ENCODE measurements at regions not wholly inside any gene's neighbourhood (a gene's known extent, or its start where the extent isn't known, plus 50 kb on each side); places are given as distances from the start of the nearest gene placed in this dataset.
"Not testable (repeated sequence)": the region's sequence is repeated elsewhere in the genome, so short reads cannot be mapped to it uniquely, and the experiment has no call there.

DNA sequence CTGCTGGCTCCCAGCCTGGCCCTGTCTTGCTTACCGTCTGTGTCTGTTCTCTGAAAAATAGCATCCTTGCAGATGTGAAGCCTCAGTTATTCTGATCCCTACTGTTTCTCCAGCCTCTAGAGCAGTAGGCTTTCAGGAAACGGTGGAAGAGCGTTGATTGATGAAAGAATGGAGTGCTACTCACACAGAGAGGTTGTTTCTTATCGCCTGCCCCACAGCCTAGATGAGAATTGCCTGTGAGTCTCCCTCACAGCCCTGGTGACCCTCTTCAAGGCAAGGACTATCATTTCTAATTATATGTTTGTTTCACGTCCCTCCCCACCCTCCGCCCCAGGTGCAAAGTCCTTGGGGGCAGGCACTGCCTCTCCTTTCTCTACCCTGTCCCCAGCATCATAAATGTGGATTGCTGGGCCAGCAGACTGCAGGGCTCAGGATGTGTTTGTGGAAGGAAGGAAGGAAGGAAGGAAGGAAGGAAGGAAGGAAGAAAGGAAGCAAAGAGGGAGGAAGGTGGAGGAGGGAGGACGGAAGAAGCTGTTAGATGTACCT is 575.3 kb upstream of the B3GAT1 start:
- no peak for TF ChIP-seq EP300 (IDR thresholded peaks at IDR 0.05)
- no peak for TF ChIP-seq POLR2AphosphoS5 (IDR thresholded peaks at IDR 0.05)
- no peak for TF ChIP-seq POLR2A (IDR thresholded peaks at IDR 0.05; ENCODE audit: low read depth)
- TF ChIP-seq, protein P1, sequence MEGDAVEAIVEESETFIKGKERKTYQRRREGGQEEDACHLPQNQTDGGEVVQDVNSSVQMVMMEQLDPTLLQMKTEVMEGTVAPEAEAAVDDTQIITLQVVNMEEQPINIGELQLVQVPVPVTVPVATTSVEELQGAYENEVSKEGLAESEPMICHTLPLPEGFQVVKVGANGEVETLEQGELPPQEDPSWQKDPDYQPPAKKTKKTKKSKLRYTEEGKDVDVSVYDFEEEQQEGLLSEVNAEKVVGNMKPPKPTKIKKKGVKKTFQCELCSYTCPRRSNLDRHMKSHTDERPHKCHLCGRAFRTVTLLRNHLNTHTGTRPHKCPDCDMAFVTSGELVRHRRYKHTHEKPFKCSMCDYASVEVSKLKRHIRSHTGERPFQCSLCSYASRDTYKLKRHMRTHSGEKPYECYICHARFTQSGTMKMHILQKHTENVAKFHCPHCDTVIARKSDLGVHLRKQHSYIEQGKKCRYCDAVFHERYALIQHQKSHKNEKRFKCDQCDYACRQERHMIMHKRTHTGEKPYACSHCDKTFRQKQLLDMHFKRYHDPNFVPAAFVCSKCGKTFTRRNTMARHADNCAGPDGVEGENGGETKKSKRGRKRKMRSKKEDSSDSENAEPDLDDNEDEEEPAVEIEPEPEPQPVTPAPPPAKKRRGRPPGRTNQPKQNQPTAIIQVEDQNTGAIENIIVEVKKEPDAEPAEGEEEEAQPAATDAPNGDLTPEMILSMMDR (IDR thresholded peaks at IDR 0.05), result no peak
- DNase-seq (ENCODE audit: extremely low spot score), result peak; percentile 64
- intact Hi-C loops (cut with DNase I), result no loop called here
- Histone ChIP-seq H3K4me1 (no peaks in the 10 kb centered on the region), H3K27me3 (peaks cover 0 to 39% (median 0%) of the 10 kb centered on the region in 4 donors), H3K9me3 (no peaks in the 10 kb centered on the region), H3K36me3 (no peaks in the 10 kb centered on the region), H3K27ac (replicated peaks in 1 of 4) (no peak overlapping the region), H3K4me3 (no peak overlapping the region)
- 64% methylated on average over 7 of the region's 7 CpGs for WGBS

DNA sequence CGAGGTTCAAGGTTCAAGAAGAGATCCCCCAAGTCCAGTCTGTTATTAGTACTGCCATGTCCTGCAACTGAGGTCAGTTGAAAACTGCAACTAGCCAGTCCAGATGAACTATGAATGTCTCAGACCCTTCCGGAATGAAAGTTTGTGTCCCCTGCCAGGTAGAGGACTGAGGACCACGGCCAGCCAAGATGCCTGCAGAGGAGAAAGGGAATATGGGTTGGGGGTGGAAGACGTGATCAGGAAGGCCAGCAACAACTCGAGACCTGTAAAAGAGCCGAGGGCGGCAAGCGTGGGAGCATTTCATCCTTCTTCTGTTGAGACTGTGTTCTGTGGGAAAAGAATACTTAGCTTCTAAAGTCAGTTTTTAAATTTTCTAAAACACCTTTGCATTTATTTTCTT is 572.4 kb upstream of the B3GAT1 start:
- Histone ChIP-seq H3K27ac (replicated peaks in 1 of 4) (no peak overlapping the region), H3K4me3 (no peak overlapping the region), H3K27me3 (peaks cover 0 to 33% (median 0%) of the 10 kb centered on the region in 4 donors), H3K36me3 (no peaks in the 10 kb centered on the region), H3K4me1 (no peaks in the 10 kb centered on the region), H3K9me3 (no peaks in the 10 kb centered on the region)
- intact Hi-C loops (cut with DNase I), result no loop called here
- WGBS, result 83% methylated on average over 8 of the region's 8 CpGs
- TF ChIP-seq POLR2AphosphoS5 (IDR thresholded peaks at IDR 0.05) (no peak), POLR2A (IDR thresholded peaks at IDR 0.05; ENCODE audit: low read depth) (no peak), EP300 (IDR thresholded peaks at IDR 0.05) (no peak)
- TF ChIP-seq, protein P1 (IDR thresholded peaks at IDR 0.05), result no peak
- peak; percentile 80 for DNase-seq (ENCODE audit: extremely low spot score)

DNA sequence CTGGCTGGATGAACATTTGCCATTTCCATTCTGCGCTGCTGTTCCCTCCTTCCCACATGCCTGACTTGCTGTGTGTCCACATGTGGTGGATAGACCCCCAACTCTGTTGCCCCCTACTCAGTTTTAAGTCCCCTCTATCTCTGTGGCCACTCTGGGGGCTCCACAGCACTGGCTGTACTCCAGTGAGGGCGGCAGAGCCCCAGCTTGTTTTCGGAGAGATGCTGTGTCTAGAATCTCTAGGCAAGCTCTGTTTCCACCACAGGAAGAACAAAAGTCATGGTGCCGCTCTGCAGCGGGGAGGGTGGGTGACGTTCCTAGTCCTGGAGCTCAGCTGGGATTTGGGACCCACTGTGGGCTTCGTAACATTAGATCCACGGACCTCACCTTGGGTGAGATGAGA is 570.4 kb upstream of the B3GAT1 start:
- H3K27ac ChIP-seq (replicated peaks in 1 of 4); H3K36me3 ChIP-seq; H3K4me1 ChIP-seq; H3K4me3 ChIP-seq; H3K9me3 ChIP-seq; intact Hi-C loops (cut with DNase I): not testable (repeated sequence)
- peak; percentile 53 for DNase-seq (ENCODE audit: extremely low spot score)
- 92% methylated on average over 8 of the region's 8 CpGs for WGBS
- peaks cover 0 to 45% (median 0%) of the 10 kb centered on the region in 4 donors for H3K27me3 ChIP-seq

DNA sequence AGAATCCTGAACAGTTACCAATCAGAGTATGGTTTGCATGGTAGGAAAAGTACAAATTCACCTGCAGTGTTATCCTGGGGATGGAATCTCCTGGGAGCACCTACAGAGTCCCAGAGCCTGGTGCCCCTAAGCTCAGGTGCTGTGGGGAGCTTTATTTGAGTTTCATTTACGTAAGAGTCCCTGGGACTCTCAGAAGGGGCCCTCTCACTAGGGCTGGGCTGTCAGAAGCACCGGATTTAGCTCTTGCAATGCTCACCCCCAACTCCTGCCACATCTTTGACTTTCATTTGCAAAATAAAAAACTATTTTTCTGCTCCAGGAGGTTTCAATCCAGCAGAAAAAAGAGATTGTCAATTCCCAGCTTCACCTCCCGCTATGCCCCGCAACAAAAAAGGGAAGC is 569.8 kb upstream of the B3GAT1 start:
- TF ChIP-seq, protein P1 (IDR thresholded peaks at IDR 0.05), result no peak
- TF ChIP-seq POLR2AphosphoS5 (IDR thresholded peaks at IDR 0.05), result no peak
- no peak for TF ChIP-seq POLR2A (IDR thresholded peaks at IDR 0.05; ENCODE audit: low read depth)
- no peak for TF ChIP-seq EP300 (IDR thresholded peaks at IDR 0.05)
- H3K9me3 ChIP-seq, result no peaks in the 10 kb centered on the region
- peak; percentile 64 for DNase-seq (ENCODE audit: extremely low spot score)
- no peak overlapping the region for H3K4me3 ChIP-seq
- peaks cover 0 to 42% (median 0%) of the 10 kb centered on the region in 4 donors for H3K27me3 ChIP-seq
- no peak overlapping the region for H3K27ac ChIP-seq (replicated peaks in 1 of 4)
- no peaks in the 10 kb centered on the region for H3K36me3 ChIP-seq
- WGBS, result 55% methylated on average over 4 of the region's 4 CpGs
- intact Hi-C loops (cut with DNase I), result no loop called here
- no peaks in the 10 kb centered on the region for H3K4me1 ChIP-seq

DNA sequence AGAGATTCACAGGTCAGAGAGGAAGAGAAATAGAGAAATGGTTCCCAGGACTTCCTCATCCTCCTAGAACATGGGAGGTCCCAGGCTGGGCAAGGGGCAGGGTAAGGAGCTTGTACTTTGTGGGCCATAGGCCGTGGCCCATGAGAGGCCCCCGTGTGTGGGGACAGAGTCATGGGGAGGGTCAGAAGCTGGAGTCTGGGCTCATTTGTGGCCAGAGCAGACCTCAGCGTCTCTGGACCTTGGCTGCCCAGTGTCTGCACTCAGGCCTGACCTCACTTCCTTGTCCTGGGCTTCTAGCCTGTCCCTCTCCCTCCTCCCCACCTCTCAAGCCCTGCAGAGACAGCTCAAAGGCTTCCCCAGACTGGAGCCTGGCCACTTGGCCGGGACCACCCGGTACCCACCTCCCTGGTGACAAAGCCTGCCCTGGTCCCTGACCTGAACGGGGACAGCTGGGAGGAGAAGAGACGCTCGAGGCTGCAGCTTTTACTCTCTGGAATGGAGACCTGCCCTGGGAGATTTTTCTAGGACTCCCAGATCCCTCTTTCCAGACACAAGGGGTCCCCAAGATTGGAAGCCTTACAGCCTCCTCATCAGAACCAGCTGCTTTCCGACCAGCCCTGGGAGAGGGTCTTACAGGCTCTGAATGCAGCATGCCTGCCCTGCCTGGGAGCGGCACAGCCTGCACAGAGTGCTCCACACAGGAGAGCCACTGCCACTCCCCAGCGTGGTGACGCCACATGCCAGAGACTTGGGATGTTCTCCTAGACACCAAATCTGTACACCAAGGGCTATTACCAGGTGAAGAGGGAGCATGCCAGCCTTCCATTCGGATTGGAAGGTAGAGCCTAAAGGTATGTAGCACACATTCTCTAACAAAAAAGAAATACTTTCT is 569.0 kb upstream of the B3GAT1 start:
- no peaks in the 10 kb centered on the region for H3K9me3 ChIP-seq
- H3K27me3 ChIP-seq, result peaks cover 0 to 41% (median 0%) of the 10 kb centered on the region in 4 donors
- no peaks in the 10 kb centered on the region for H3K4me1 ChIP-seq
- TF ChIP-seq POLR2A (IDR thresholded peaks at IDR 0.05; ENCODE audit: low read depth) (no peak), EP300 (IDR thresholded peaks at IDR 0.05) (no peak), POLR2AphosphoS5 (IDR thresholded peaks at IDR 0.05) (no peak)
- TF ChIP-seq, protein P1 (IDR thresholded peaks at IDR 0.05), result no peak
- H3K36me3 ChIP-seq, result no peaks in the 10 kb centered on the region
- DNase-seq (ENCODE audit: extremely low spot score), result peak; percentile 45
- intact Hi-C loops (cut with DNase I), result no loop called here
- WGBS, result 73% methylated on average over 5 of the region's 13 CpGs
- no peak overlapping the region for H3K4me3 ChIP-seq
- H3K27ac ChIP-seq (replicated peaks in 1 of 4), result no peak overlapping the region

DNA sequence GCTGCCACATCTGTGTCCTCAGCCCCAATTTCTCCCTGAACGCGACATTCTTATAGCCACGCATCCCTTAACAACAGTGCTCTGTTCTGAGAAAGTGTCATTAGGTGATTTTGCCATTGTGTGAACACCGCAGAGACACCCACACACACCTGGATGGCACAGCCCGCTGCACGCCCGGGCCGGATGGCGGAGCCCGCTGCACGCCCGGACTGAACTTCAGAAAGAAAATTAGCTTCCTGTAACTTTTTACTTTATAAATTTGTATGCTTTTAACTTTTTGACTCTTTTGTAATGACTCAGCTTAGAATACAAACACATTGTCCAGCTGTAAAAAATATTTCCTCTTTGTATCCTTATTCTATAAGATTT is 567.0 kb upstream of the B3GAT1 start:
- H3K27ac ChIP-seq (replicated peaks in 1 of 4); H3K4me1 ChIP-seq; H3K4me3 ChIP-seq; H3K36me3 ChIP-seq; H3K9me3 ChIP-seq; intact Hi-C loops (cut with DNase I): not testable (repeated sequence)
- DNase-seq (ENCODE audit: extremely low spot score), result peak; percentile 70
- H3K27me3 ChIP-seq, result peaks cover 0 to 34% (median 0%) of the 10 kb centered on the region in 4 donors
- WGBS, result 92% methylated on average over 12 of the region's 12 CpGs

Data from esophagus muscularis mucosa (tissue), 4 donors.